Liver (tissue), 8 donors: ENCODE measurements at regions not wholly inside any gene's neighbourhood (a gene's known extent, or its start where the extent isn't known, plus 50 kb on each side); places are given as distances from the start of the nearest gene placed in this dataset.

Source experiments
- DNase-seq: peaks from one replicate; pipeline ENCODE4 v3.0.0-alpha.2; 2017; ENCODE audit warnings: low spot score
- H3K27ac ChIP-seq, 2 donors: one replicate each; pipeline ENCODE4 v1.7.0; 2013; ENCODE audit warnings: inconsistent platforms in 2 of 2, low read length in 2 of 2, control low read depth in 1 of 2, low read depth in 1 of 2, mild to moderate bottlenecking in 1 of 2
- H3K27me3 ChIP-seq, 4 donors: one replicate each; pipeline versions ENCODE4 v1.6.1 to v1.7.0; 2013; ENCODE audit warnings: low read length in 3 of 4, inconsistent platforms in 1 of 4, mild to moderate bottlenecking in 1 of 4, moderate library complexity in 1 of 4; ENCODE audit not compliant: control insufficient read depth in 4 of 4, insufficient read depth in 4 of 4
- H3K36me3 ChIP-seq, 4 donors: one replicate each; pipeline versions ENCODE4 v1.6.1 to v1.7.0; 2013; ENCODE audit warnings: low read length in 3 of 4, mild to moderate bottlenecking in 3 of 4, low read depth in 1 of 4, moderate library complexity in 1 of 4; ENCODE audit not compliant: control insufficient read depth in 4 of 4, insufficient read depth in 3 of 4
- H3K4me1 ChIP-seq, 4 donors: one replicate each; pipeline versions ENCODE4 v1.6.1 to v1.7.0; 2013; ENCODE audit warnings: low read length in 3 of 4, mild to moderate bottlenecking in 3 of 4, moderate library complexity in 1 of 4; ENCODE audit not compliant: control insufficient read depth in 4 of 4, insufficient read depth in 4 of 4
- H3K4me3 ChIP-seq, 3 donors: one replicate each; pipeline versions ENCODE4 v1.6.1 to v1.7.0; 2013; ENCODE audit warnings: low read length in 3 of 3, control low read depth in 1 of 3, low read depth in 1 of 3, mild to moderate bottlenecking in 1 of 3
- H3K9ac ChIP-seq, 2 donors: one replicate each; pipeline ENCODE4 v1.7.0; 2013; ENCODE audit warnings: low read length in 2 of 2, mild to moderate bottlenecking in 2 of 2, moderate library complexity in 2 of 2, control low read depth in 1 of 2, low read depth in 1 of 2
- H3K9me3 ChIP-seq, 4 donors: one replicate each; pipeline versions ENCODE4 v1.6.1 to v1.7.0; 2013; ENCODE audit warnings: low read length in 3 of 4; ENCODE audit not compliant: control insufficient read depth in 4 of 4
- ATF3 ChIP-seq: IDR thresholded peaks from 2 replicates; pipeline ENCODE4 v1.6.1; 2016; ENCODE audit warnings: antibody characterized with exemption
- CTCF ChIP-seq: fragments of 150-350 bp; IDR thresholded peaks from 2 replicates; pipeline ENCODE4 v1.5.1; 2017; ENCODE audit warnings: improper control_type of control experiment, low read depth, low read length; ENCODE audit not compliant: missing input control
- EGR1 ChIP-seq, 2 donors: IDR thresholded peaks; 2 replicates each; pipeline ENCODE4 v1.6.1; 2016 to 2018; ENCODE audit warnings: antibody characterized with exemption in 2 of 2, low read depth in 2 of 2
- FOXA1 ChIP-seq: IDR thresholded peaks from 2 replicates; pipeline ENCODE4 v1.6.1; 2016; ENCODE audit warnings: antibody characterized with exemption
- FOXA2 ChIP-seq: IDR thresholded peaks from 2 replicates; pipeline ENCODE4 v1.6.1; 2016; ENCODE audit warnings: antibody characterized with exemption
- GABPA ChIP-seq, 2 donors: IDR thresholded peaks in 1 of 2; conservative IDR thresholded peaks in 1 of 2; 2 replicates each; pipeline ENCODE4 v1.6.1; 2016; ENCODE audit warnings: antibody characterized with exemption in 2 of 2, mild to moderate bottlenecking in 1 of 2, moderate library complexity in 1 of 2
- HNF4A ChIP-seq, 2 donors: conservative IDR thresholded peaks; 2 replicates each; pipeline ENCODE4 v1.6.1; 2016; ENCODE audit warnings: antibody characterized with exemption in 2 of 2, mild to moderate bottlenecking in 2 of 2
- HNF4G ChIP-seq: IDR thresholded peaks from 2 replicates; pipeline ENCODE4 v1.6.1; 2016; ENCODE audit warnings: antibody characterized with exemption
- JUND ChIP-seq, 2 donors: IDR thresholded peaks; 2 replicates each; pipeline ENCODE4 v1.6.1; 2016; ENCODE audit warnings: antibody characterized with exemption in 2 of 2
- MAX ChIP-seq: IDR thresholded peaks from 2 replicates; pipeline ENCODE4 v1.6.1; 2016; ENCODE audit warnings: antibody characterized with exemption
- NR2F2 ChIP-seq: IDR thresholded peaks from 2 replicates; pipeline ENCODE4 v1.6.1; 2016; ENCODE audit warnings: antibody characterized with exemption
- RAD21 ChIP-seq, 2 donors: IDR thresholded peaks; 2 replicates each; pipeline ENCODE4 v1.6.1; 2016; ENCODE audit warnings: antibody characterized with exemption in 2 of 2, mild to moderate bottlenecking in 2 of 2
- REST ChIP-seq: IDR thresholded peaks from 2 replicates; pipeline ENCODE4 v1.6.1; 2016; ENCODE audit warnings: antibody characterized with exemption, mild to moderate bottlenecking
- RXRA ChIP-seq, 2 donors: IDR thresholded peaks; 2 replicates each; pipeline ENCODE4 v1.6.1; 2017 to 2018; ENCODE audit warnings: antibody characterized with exemption in 2 of 2, mild to moderate bottlenecking in 1 of 2
- SP1 ChIP-seq: IDR thresholded peaks from 2 replicates; pipeline ENCODE4 v1.6.1; 2018; ENCODE audit warnings: antibody characterized with exemption, mild to moderate bottlenecking
- TAF1 ChIP-seq: conservative IDR thresholded peaks from 2 replicates; pipeline ENCODE4 v1.6.1; 2016; ENCODE audit warnings: antibody characterized with exemption, mild to moderate bottlenecking
- YY1 ChIP-seq: IDR thresholded peaks from 2 replicates; pipeline ENCODE4 v1.6.1; 2016; ENCODE audit warnings: antibody characterized with exemption, mild to moderate bottlenecking
- ZBTB33 ChIP-seq: IDR thresholded peaks from 2 replicates; pipeline ENCODE4 v1.6.1; 2016; ENCODE audit warnings: antibody characterized with exemption
- WGBS: extraction: QIAGEN DNeasy Blood & Tissue Kit; methylation state at CpG from one replicate; pipeline ENCODE4 v1.1.7; 2013; 5-methylcytosine and 5-hydroxymethylcytosine counted together
- donor health status: healthy.
- donor health status: healthy.
- donor health status: healthy.
- donor health status: healthy.
- donor health status: healthy.

- no peak overlapping the region for H3K9ac ChIP-seq
- peak; percentile 84 to 96 for TF ChIP-seq RAD21 (IDR thresholded peaks at IDR 0.05)
- no peak for TF ChIP-seq EGR1 (IDR thresholded peaks at IDR 0.05; ENCODE audit: low read depth in 2 of 2)
- TF ChIP-seq ATF3: no peak
- no peak for TF ChIP-seq SP1
- no peak for TF ChIP-seq ZBTB33
- TF ChIP-seq FOXA2: no peak
- TF ChIP-seq FOXA1: no peak
- TF ChIP-seq TAF1: no peak
- TF ChIP-seq YY1: no peak
- TF ChIP-seq JUND (IDR thresholded peaks at IDR 0.05): no peak
- TF ChIP-seq GABPA (IDR thresholded peaks at IDR 0.05 in 1 of 2, conservative IDR thresholded peaks at IDR 0.05 in 1 of 2): no peak
- TF ChIP-seq REST: no peak
- TF ChIP-seq RXRA (IDR thresholded peaks at IDR 0.05): no peak
- TF ChIP-seq HNF4G: no peak
- no peak for TF ChIP-seq HNF4A (conservative IDR thresholded peaks at IDR 0.05)
- peak; percentile 3 for TF ChIP-seq MAX
- no peak for TF ChIP-seq NR2F2
- peak; percentile 76 for TF ChIP-seq CTCF
- WGBS: 70% methylated on average over 2 of the region's 2 CpGs
- no peaks in the 10 kb centered on the region for H3K4me1 ChIP-seq
- H3K27ac ChIP-seq: no peak overlapping the region
- no peak overlapping the region for H3K4me3 ChIP-seq
- H3K27me3 ChIP-seq: no peaks in the 10 kb centered on the region
- H3K36me3 ChIP-seq: no peaks in the 10 kb centered on the region
- no peaks in the 10 kb centered on the region for H3K9me3 ChIP-seq
- DNase-seq: peak; percentile 50
Observed at GRCh38 chr9:27888661-27889295, 315.5 kb upstream of the C9orf72 start.
